IPS-15b (cell line): ENCODE measurements at regions not wholly inside any gene's neighbourhood (a gene's known extent, or its start where the extent isn't known, plus 50 kb on each side); places are given as distances from the start of the nearest gene placed in this dataset.
"Not testable (repeated sequence)": the region's sequence is repeated elsewhere in the genome, so short reads cannot be mapped to it uniquely, and the experiment has no call there.

Experiments used
- H3K27me3 ChIP-seq: one replicate; pipeline ENCODE4 v1.6.1; 2013; ENCODE audit warnings: low read length; ENCODE audit not compliant: control insufficient read depth, insufficient read depth
- H3K36me3 ChIP-seq: one replicate; pipeline ENCODE4 v1.6.1; 2013; ENCODE audit warnings: low read length; ENCODE audit not compliant: control insufficient read depth, insufficient read depth
- H3K4me1 ChIP-seq: one replicate; pipeline ENCODE4 v1.6.1; 2013; ENCODE audit warnings: mild to moderate bottlenecking, low read length; ENCODE audit not compliant: control insufficient read depth, insufficient read depth
- H3K4me3 ChIP-seq: one replicate; pipeline ENCODE4 v1.5.1; 2013; ENCODE audit warnings: low read depth, low read length
- H3K9ac ChIP-seq: one replicate; pipeline ENCODE4 v1.6.1; 2013; ENCODE audit warnings: low read depth, mild to moderate bottlenecking, low read length
- H3K9me3 ChIP-seq: one replicate; pipeline ENCODE4 v1.6.1; 2013; ENCODE audit warnings: mild to moderate bottlenecking, low read length; ENCODE audit not compliant: control insufficient read depth, insufficient read depth

GRCh38 chr2:2597712-2598111 lies 266.6 kb upstream of the MYT1L start:
- Histone ChIP-seq H3K4me3 (no peak overlapping the region), H3K9me3 (no peaks in the 10 kb centered on the region), H3K9ac (no peak overlapping the region), H3K27me3 (no peaks in the 10 kb centered on the region), H3K4me1 (no peaks in the 10 kb centered on the region), H3K36me3 (no peaks in the 10 kb centered on the region)

GRCh38 chr2:2591542-2591940 lies 260.5 kb upstream of the MYT1L start:
- Histone ChIP-seq H3K36me3 (no peaks in the 10 kb centered on the region), H3K4me1 (no peaks in the 10 kb centered on the region), H3K9ac (no peak overlapping the region), H3K4me3 (no peak overlapping the region), H3K9me3 (no peaks in the 10 kb centered on the region), H3K27me3 (no peaks in the 10 kb centered on the region)

- no peaks in the 10 kb centered on the region for H3K27me3 ChIP-seq
- no peak overlapping the region for H3K4me3 ChIP-seq
- H3K9me3 ChIP-seq, result no peaks in the 10 kb centered on the region
- H3K9ac ChIP-seq, result no peak overlapping the region
- no peaks in the 10 kb centered on the region for H3K36me3 ChIP-seq
- no peaks in the 10 kb centered on the region for H3K4me1 ChIP-seq
Measured at GRCh38 chr2:2590841-2591541, 259.9 kb upstream of the MYT1L start.

GRCh38 chr2:2590141-2590540 lies 259.1 kb upstream of the MYT1L start:
- Histone ChIP-seq H3K9me3 (no peaks in the 10 kb centered on the region), H3K4me1 (no peaks in the 10 kb centered on the region), H3K36me3 (no peaks in the 10 kb centered on the region), H3K27me3 (no peaks in the 10 kb centered on the region), H3K4me3 (no peak overlapping the region), H3K9ac (no peak overlapping the region)

GRCh38 chr2:2588777-2589176 lies 257.7 kb upstream of the MYT1L start:
- Histone ChIP-seq H3K4me1 (no peaks in the 10 kb centered on the region), H3K27me3 (no peaks in the 10 kb centered on the region), H3K36me3 (no peaks in the 10 kb centered on the region), H3K9ac (no peak overlapping the region), H3K4me3 (no peak overlapping the region), H3K9me3 (no peaks in the 10 kb centered on the region)

- Histone ChIP-seq H3K4me1 (no peaks in the 10 kb centered on the region), H3K36me3 (no peaks in the 10 kb centered on the region), H3K9ac (no peak overlapping the region), H3K27me3 (no peaks in the 10 kb centered on the region), H3K9me3 (no peaks in the 10 kb centered on the region), H3K4me3 (no peak overlapping the region)
Measured at GRCh38 chr2:2587354-2587753, 256.3 kb upstream of the MYT1L start.

- no peaks in the 10 kb centered on the region for H3K36me3 ChIP-seq
Measured at GRCh38 chr2:2586931-2587330, 255.9 kb upstream of the MYT1L start.

GRCh38 chr2:2586068-2586776 lies 255.1 kb upstream of the MYT1L start:
- Histone ChIP-seq H3K27me3 (no peaks in the 10 kb centered on the region), H3K4me1 (no peaks in the 10 kb centered on the region), H3K9me3 (no peaks in the 10 kb centered on the region), H3K36me3 (no peaks in the 10 kb centered on the region), H3K4me3 (no peak overlapping the region), H3K9ac (no peak overlapping the region)

More at GRCh38 chr2:2586931-2587330, 255.9 kb upstream of the MYT1L start:
- no peaks in the 10 kb centered on the region for H3K4me1 ChIP-seq
- H3K4me3 ChIP-seq, result no peak overlapping the region
- H3K9ac ChIP-seq, result no peak overlapping the region
- H3K9me3 ChIP-seq, result no peaks in the 10 kb centered on the region
- no peaks in the 10 kb centered on the region for H3K27me3 ChIP-seq

- Histone ChIP-seq H3K9ac (no peak overlapping the region), H3K36me3 (no peaks in the 10 kb centered on the region), H3K27me3 (no peaks in the 10 kb centered on the region)
Measured at GRCh38 chr2:2582998-2583545, 252.0 kb upstream of the MYT1L start.

GRCh38 chr2:2581331-2582159 lies 250.5 kb upstream of the MYT1L start:
- Histone ChIP-seq H3K27me3 (no peaks in the 10 kb centered on the region), H3K4me1 (no peaks in the 10 kb centered on the region), H3K9ac (no peak overlapping the region), H3K9me3 (no peaks in the 10 kb centered on the region), H3K4me3 (no peak overlapping the region), H3K36me3 (no peaks in the 10 kb centered on the region)

More at GRCh38 chr2:2582998-2583545, 252.0 kb upstream of the MYT1L start:
- Histone ChIP-seq H3K9me3 (no peaks in the 10 kb centered on the region), H3K4me1 (no peaks in the 10 kb centered on the region), H3K4me3 (no peak overlapping the region)

GRCh38 chr2:2580841-2581240 lies 249.8 kb upstream of the MYT1L start:
- not testable (repeated sequence) for H3K9ac ChIP-seq, H3K9me3 ChIP-seq, H3K4me1 ChIP-seq, H3K27me3 ChIP-seq, H3K36me3 ChIP-seq, H3K4me3 ChIP-seq
